GM20000 (cell line): ENCODE measurements at regions not wholly inside any gene's neighbourhood (a gene's known extent, or its start where the extent isn't known, plus 50 kb on each side); places are given as distances from the start of the nearest gene placed in this dataset.

Experiments used
- DNase-seq: peaks from one replicate; pipeline ENCODE4 v3.0.0; 2012; ENCODE audit warnings: low spot score
- TF ChIP-seq, protein P1 (sequence below): IDR thresholded peaks from 2 replicates; pipeline ENCODE4 v1.5.1; 2012; ENCODE audit warnings: mild to moderate bottlenecking, control low read depth; ENCODE audit errors: extremely low read depth, missing control alignments

DNA sequence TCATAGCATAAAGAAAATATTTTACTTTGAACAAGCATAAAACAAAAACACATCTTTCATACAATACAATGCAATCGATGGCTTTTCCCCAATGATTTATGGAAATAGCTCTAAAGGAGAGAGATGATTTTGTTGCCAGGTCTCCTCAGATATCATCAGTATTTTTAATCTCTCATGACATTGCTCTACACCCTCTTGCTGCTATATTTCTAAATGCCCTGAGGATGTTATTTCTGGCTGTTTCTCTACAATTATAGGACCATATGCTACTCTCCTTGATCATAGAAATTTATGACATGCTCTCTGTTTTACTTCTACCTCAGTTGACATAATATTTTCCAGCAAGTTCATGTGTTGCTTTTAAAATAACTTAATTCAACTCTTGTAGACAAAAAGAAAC is 654.9 kb upstream of the GBE1 start:
- DNase-seq, result no peak

GRCh38 chr3:82413171-82413570 is 651.7 kb upstream of the GBE1 start:
- TF ChIP-seq, protein P1, sequence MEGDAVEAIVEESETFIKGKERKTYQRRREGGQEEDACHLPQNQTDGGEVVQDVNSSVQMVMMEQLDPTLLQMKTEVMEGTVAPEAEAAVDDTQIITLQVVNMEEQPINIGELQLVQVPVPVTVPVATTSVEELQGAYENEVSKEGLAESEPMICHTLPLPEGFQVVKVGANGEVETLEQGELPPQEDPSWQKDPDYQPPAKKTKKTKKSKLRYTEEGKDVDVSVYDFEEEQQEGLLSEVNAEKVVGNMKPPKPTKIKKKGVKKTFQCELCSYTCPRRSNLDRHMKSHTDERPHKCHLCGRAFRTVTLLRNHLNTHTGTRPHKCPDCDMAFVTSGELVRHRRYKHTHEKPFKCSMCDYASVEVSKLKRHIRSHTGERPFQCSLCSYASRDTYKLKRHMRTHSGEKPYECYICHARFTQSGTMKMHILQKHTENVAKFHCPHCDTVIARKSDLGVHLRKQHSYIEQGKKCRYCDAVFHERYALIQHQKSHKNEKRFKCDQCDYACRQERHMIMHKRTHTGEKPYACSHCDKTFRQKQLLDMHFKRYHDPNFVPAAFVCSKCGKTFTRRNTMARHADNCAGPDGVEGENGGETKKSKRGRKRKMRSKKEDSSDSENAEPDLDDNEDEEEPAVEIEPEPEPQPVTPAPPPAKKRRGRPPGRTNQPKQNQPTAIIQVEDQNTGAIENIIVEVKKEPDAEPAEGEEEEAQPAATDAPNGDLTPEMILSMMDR, result no peak
- DNase-seq, result no peak

More for the DNA sequence above, 654.9 kb upstream of the GBE1 start:
- TF ChIP-seq, protein P1, result no peak

GRCh38 chr3:82410366-82410765 is 648.9 kb upstream of the GBE1 start:
- no peak for DNase-seq
- TF ChIP-seq, protein P1, result no peak

- TF ChIP-seq, protein P1, result no peak
- no peak for DNase-seq
Measured at GRCh38 chr3:82409842-82410241, 648.4 kb upstream of the GBE1 start.

DNA sequence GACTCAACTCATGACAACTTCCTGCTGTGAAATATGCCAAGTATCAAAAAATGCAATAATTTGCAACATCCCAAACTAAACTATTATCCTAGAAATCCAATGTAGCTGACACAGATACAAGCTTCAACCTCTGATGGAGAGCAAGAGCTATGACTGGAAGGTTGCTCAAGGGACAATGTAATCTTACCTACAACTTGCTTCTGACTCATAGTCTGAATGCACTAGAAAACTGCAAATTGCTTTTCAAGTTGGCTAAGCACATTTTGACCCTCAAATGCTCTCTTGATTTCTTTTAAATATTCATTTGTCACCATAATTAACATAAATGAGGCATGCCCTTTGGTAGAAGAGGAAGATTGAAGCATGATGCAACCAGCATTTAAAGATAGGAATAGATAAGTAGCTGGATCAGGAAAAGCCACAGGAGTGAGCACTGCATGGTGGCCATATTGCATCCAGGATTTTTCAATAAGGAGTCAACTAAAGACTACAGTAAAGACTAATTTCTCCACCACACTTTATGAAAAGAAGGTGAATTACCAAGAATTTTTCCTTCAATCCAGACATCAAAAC is 630.8 kb upstream of the GBE1 start:
- TF ChIP-seq, protein P1, result no peak
- DNase-seq, result no peak

- DNase-seq, result no peak
- TF ChIP-seq, protein P1, result no peak
Measured at GRCh38 chr3:82390868-82391267, 629.4 kb upstream of the GBE1 start.

DNA sequence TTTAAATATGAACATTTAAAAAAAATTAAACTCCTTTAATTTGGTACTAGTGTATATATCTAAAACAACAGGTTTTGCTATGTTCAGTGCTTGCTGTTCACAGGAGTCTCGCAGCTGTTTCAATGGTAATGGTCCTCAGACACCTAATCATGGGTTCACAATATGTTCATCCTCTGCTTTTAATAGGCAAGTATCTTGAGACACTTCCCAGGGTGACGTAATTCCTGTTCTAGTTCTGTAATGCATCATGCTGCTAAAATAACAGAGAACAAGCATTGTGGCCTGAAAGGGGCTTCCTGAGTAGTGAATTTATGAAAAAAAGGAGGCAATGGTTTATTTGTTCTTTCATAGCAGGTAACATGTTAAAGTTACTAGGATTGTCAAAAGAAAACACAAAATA is 625.2 kb upstream of the GBE1 start:
- TF ChIP-seq, protein P1, result no peak
- peak; percentile 3 for DNase-seq

GRCh38 chr3:82384181-82384580 is 622.7 kb upstream of the GBE1 start:
- TF ChIP-seq, protein P1, result no peak
- DNase-seq, result no peak
